GM10248 (cell line): ENCODE measurements at regions not wholly inside any gene's neighbourhood (a gene's known extent, or its start where the extent isn't known, plus 50 kb on each side); places are given as distances from the start of the nearest gene placed in this dataset.
"Not testable (repeated sequence)": the region's sequence is repeated elsewhere in the genome, so short reads cannot be mapped to it uniquely, and the experiment has no call there.

Source experiments
- CTCF ChIA-PET: fragments of 300-600 bp; sonication (Branson Sonifier 250); formaldehyde crosslinking; extraction: SDS; loops from one replicate; lab custom pipeline; 2021; ENCODE audit warnings: antibody characterized with exemption; lab: Yijun Ruan, JAX
- POLR2A ChIA-PET: fragments of 350-650 bp; sonication (Branson Sonifier 250); formaldehyde crosslinking; extraction: SDS; loops from one replicate; lab custom pipeline; 2020; ENCODE audit warnings: antibody characterized with exemption; lab: Yijun Ruan, JAX
- DNase-seq: peaks from one replicate; pipeline ENCODE4 v3.0.0; 2012; ENCODE audit errors: extremely low spot score
- CTCF ChIP-seq: IDR thresholded peaks from 2 replicates; pipeline ENCODE4 v1.5.1; 2012; ENCODE audit warnings: mild to moderate bottlenecking, low read depth; ENCODE audit errors: extremely low read depth, missing control alignments, control extremely low read depth

- no peak for TF ChIP-seq CTCF
- CTCF ChIA-PET: interaction anchor here (1.8 kb wide), 2 partner anchors 12 to 21 kb away, joined by 5 read pairs; no protein-coding TSS in a partner anchor
- POLR2A ChIA-PET: no interaction called here
- no peak for DNase-seq
Observed at GRCh38 chr3:139132976-139133375, 88.3 kb upstream of the PRR23C start.

- CTCF ChIA-PET: interaction anchor here (1.3 kb wide), 1 partner anchor 23 kb away, joined by 4 read pairs; no protein-coding TSS in a partner anchor
- no peak for DNase-seq
- no peak for TF ChIP-seq CTCF
- POLR2A ChIA-PET: no interaction called here
Observed at GRCh38 chr3:139134678-139135372, 90.1 kb upstream of the PRR23C start.

GRCh38 chr3:139135657-139136056 lies 91.0 kb upstream of the PRR23C start:
- TF ChIP-seq CTCF: no peak
- DNase-seq: no peak
- CTCF ChIA-PET: interaction anchor here (1.3 kb wide), 1 partner anchor 24 kb away, joined by 4 read pairs; no protein-coding TSS in a partner anchor
- POLR2A ChIA-PET: no interaction called here

GRCh38 chr3:139136469-139137202 lies 91.9 kb upstream of the PRR23C start:
- TF ChIP-seq CTCF: no peak
- ChIA-PET CTCF (no interaction called here), POLR2A (no interaction called here)
- DNase-seq: no peak

- POLR2A ChIA-PET: no interaction called here
Observed at GRCh38 chr3:139140553-139140952, 95.9 kb upstream of the PRR23C start.

GRCh38 chr3:139145980-139146379 lies 101.3 kb upstream of the PRR23C start:
- POLR2A ChIA-PET, CTCF ChIA-PET, DNase-seq: not testable (repeated sequence)

More at GRCh38 chr3:139140553-139140952, 95.9 kb upstream of the PRR23C start:
- TF ChIP-seq CTCF: no peak
- DNase-seq: no peak
- CTCF ChIA-PET: no interaction called here

GRCh38 chr3:139151530-139151929 lies 106.8 kb upstream of the PRR23C start:
- no peak for TF ChIP-seq CTCF
- ChIA-PET POLR2A (no interaction called here), CTCF (no interaction called here)
- no peak for DNase-seq

GRCh38 chr3:139153434-139153833 lies 108.7 kb upstream of the PRR23C start:
- DNase-seq, POLR2A ChIA-PET: not testable (repeated sequence)
- CTCF ChIA-PET: interaction anchor here (2.0 kb wide), 1 partner anchor 41 kb away, joined by 6 read pairs; no protein-coding TSS in a partner anchor
